C4-2B (cell line): ENCODE measurements at regions not wholly inside any gene's neighbourhood (a gene's known extent, or its start where the extent isn't known, plus 50 kb on each side); places are given as distances from the start of the nearest gene placed in this dataset.

Source experiments
- ZFX ChIP-seq: fragments of 450-650 bp; IDR thresholded peaks from 2 replicates; pipeline ENCODE4 v1.6.1; 2017
- TF ChIP-seq, protein P1 (sequence below): fragments of 450-650 bp; conservative IDR thresholded peaks from 2 replicates; pipeline ENCODE4 v1.5.1; 2017; ENCODE audit warnings: mild to moderate bottlenecking

- TF ChIP-seq, protein P1, sequence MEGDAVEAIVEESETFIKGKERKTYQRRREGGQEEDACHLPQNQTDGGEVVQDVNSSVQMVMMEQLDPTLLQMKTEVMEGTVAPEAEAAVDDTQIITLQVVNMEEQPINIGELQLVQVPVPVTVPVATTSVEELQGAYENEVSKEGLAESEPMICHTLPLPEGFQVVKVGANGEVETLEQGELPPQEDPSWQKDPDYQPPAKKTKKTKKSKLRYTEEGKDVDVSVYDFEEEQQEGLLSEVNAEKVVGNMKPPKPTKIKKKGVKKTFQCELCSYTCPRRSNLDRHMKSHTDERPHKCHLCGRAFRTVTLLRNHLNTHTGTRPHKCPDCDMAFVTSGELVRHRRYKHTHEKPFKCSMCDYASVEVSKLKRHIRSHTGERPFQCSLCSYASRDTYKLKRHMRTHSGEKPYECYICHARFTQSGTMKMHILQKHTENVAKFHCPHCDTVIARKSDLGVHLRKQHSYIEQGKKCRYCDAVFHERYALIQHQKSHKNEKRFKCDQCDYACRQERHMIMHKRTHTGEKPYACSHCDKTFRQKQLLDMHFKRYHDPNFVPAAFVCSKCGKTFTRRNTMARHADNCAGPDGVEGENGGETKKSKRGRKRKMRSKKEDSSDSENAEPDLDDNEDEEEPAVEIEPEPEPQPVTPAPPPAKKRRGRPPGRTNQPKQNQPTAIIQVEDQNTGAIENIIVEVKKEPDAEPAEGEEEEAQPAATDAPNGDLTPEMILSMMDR = no peak
- TF ChIP-seq ZFX = no peak
Observed at GRCh38 chr6:102402635-102403329, 1009.3 kb downstream of the GRIK2 start.
